ENCODE measurements at regions not wholly inside any gene's neighbourhood (a gene's known extent, or its start where the extent isn't known, plus 50 kb on each side); places are given as distances from the start of the nearest gene placed in this dataset.

DNA sequence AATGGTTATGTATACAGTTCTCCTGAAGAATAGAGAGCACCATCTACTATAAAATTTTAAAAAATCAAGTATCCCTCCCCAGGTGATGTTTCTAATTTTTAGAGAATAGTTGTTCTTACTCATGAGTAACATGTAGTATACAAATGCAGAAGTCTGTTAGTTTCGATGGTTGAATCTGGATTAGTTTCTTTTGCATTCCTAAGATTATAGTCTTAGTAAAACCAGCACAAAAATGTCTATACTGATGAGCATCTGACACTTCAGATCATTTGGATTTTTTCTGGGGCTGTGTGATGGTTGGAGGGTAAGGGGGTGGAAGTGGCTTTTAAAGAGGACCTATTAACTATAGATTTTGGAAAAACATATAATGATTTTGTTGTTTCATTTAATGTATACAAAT lies 167.3 kb upstream of the SGO1 start:
- POLR2A ChIA-PET, result no interaction called here
- Mint-ChIP-seq H3K36me3 (ENCODE audit: insufficient read depth, unreplicated experiment) (no peaks in the 10 kb centered on the region), H3K27ac (ENCODE audit: unreplicated experiment) (no peak overlapping the region), H3K27me3 (ENCODE audit: insufficient read depth, unreplicated experiment) (peaks cover 3% of the 10 kb centered on the region), H3K4me1 (ENCODE audit: low read depth, unreplicated experiment) (no peaks in the 10 kb centered on the region), H3K4me3 (ENCODE audit: unreplicated experiment) (no peak overlapping the region), H3K9me3 (ENCODE audit: unreplicated experiment) (peaks cover 4% of the 10 kb centered on the region)
- no peak overlapping the region for H3K4me3 ChIP-seq (ENCODE audit: low read depth, low read length)
- no peaks in the 10 kb centered on the region for H3K36me3 ChIP-seq (ENCODE audit: control insufficient read depth, insufficient read depth, low read length)
- no peaks in the 10 kb centered on the region for H3K27me3 ChIP-seq (replicated peaks; ENCODE audit: control insufficient read depth, insufficient read depth, low read length)
- no peak for TF ChIP-seq CTCF (IDR thresholded peaks at IDR 0.05; ENCODE audit: insufficient read depth in 1 of 2, low read depth in 1 of 2, low read length in 1 of 2, severe bottlenecking in 1 of 2, unreplicated experiment in 1 of 2)
- BruUV-seq (replicated peaks), result no TSS peak
- intact Hi-C loops (cut with micrococcal nuclease; ENCODE audit: unreplicated experiment), result no loop called here
- no peaks in the 10 kb centered on the region for H3K9me3 ChIP-seq
- no peaks in the 10 kb centered on the region for H3K4me1 ChIP-seq
- CTCF ChIA-PET, result no interaction called here
- DNase-seq, result no peak

- H3K4me1 Mint-ChIP-seq (ENCODE audit: low read depth, unreplicated experiment), result no peaks in the 10 kb centered on the region
- H3K9me3 Mint-ChIP-seq (ENCODE audit: unreplicated experiment), result no peaks in the 10 kb centered on the region
- H3K4me1 ChIP-seq, result no peaks in the 10 kb centered on the region
- BruUV-seq (replicated peaks), result no TSS peak
- no peaks in the 10 kb centered on the region for H3K27me3 ChIP-seq (replicated peaks; ENCODE audit: control insufficient read depth, insufficient read depth, low read length)
- no peak for TF ChIP-seq CTCF (IDR thresholded peaks at IDR 0.05; ENCODE audit: insufficient read depth in 1 of 2, low read depth in 1 of 2, low read length in 1 of 2, severe bottlenecking in 1 of 2, unreplicated experiment in 1 of 2)
- H3K27ac Mint-ChIP-seq (ENCODE audit: unreplicated experiment), result no peak overlapping the region
- no peaks in the 10 kb centered on the region for H3K9me3 ChIP-seq
- H3K36me3 ChIP-seq (ENCODE audit: control insufficient read depth, insufficient read depth, low read length), result no peaks in the 10 kb centered on the region
- POLR2A ChIA-PET, result no interaction called here
- intact Hi-C loops (cut with micrococcal nuclease; ENCODE audit: unreplicated experiment), result no loop called here
- H3K36me3 Mint-ChIP-seq (ENCODE audit: insufficient read depth, unreplicated experiment), result no peaks in the 10 kb centered on the region
- no peak overlapping the region for H3K4me3 ChIP-seq (ENCODE audit: low read depth, low read length)
- H3K4me3 Mint-ChIP-seq (ENCODE audit: unreplicated experiment), result no peak overlapping the region
- H3K27me3 Mint-ChIP-seq (ENCODE audit: insufficient read depth, unreplicated experiment), result peaks cover 3% of the 10 kb centered on the region
- no peak for DNase-seq
- CTCF ChIA-PET, result no interaction called here
Observed at GRCh38 chr3:20352546-20353179, 166.7 kb upstream of the SGO1 start.

GRCh38 chr3:20350449-20350848 lies 164.4 kb upstream of the SGO1 start:
- no peak overlapping the region for H3K27ac Mint-ChIP-seq (ENCODE audit: unreplicated experiment)
- CTCF ChIA-PET, result no interaction called here
- BruUV-seq (replicated peaks), result no TSS peak

More at GRCh38 chr3:20350449-20350848, 164.4 kb upstream of the SGO1 start:
- no peaks in the 10 kb centered on the region for H3K4me1 Mint-ChIP-seq (ENCODE audit: low read depth, unreplicated experiment)
- no peak overlapping the region for H3K4me3 ChIP-seq (ENCODE audit: low read depth, low read length)
- H3K4me1 ChIP-seq, result no peaks in the 10 kb centered on the region
- no peaks in the 10 kb centered on the region for H3K27me3 ChIP-seq (replicated peaks; ENCODE audit: control insufficient read depth, insufficient read depth, low read length)
- no peak overlapping the region for H3K4me3 Mint-ChIP-seq (ENCODE audit: unreplicated experiment)
- POLR2A ChIA-PET, result no interaction called here
- intact Hi-C loops (cut with micrococcal nuclease; ENCODE audit: unreplicated experiment), result no loop called here
- no peaks in the 10 kb centered on the region for H3K36me3 Mint-ChIP-seq (ENCODE audit: insufficient read depth, unreplicated experiment)
- DNase-seq, result no peak
- TF ChIP-seq CTCF (IDR thresholded peaks at IDR 0.05; ENCODE audit: insufficient read depth in 1 of 2, low read depth in 1 of 2, low read length in 1 of 2, severe bottlenecking in 1 of 2, unreplicated experiment in 1 of 2), result no peak
- H3K9me3 Mint-ChIP-seq (ENCODE audit: unreplicated experiment), result no peaks in the 10 kb centered on the region
- H3K9me3 ChIP-seq, result no peaks in the 10 kb centered on the region
- H3K27me3 Mint-ChIP-seq (ENCODE audit: insufficient read depth, unreplicated experiment), result peaks cover 3% of the 10 kb centered on the region
- no peaks in the 10 kb centered on the region for H3K36me3 ChIP-seq (ENCODE audit: control insufficient read depth, insufficient read depth, low read length)

Measured in Caco-2 (cell line).